ENCODE measurements at regions not wholly inside any gene's neighbourhood (a gene's known extent, or its start where the extent isn't known, plus 50 kb on each side); places are given as distances from the start of the nearest gene placed in this dataset.

GRCh38 chr2:65634304-65634703 lies 201.9 kb upstream of the SPRED2 start:
- TF ChIP-seq CTCF (IDR thresholded peaks at IDR 0.05), result no peak
- no peak for TF ChIP-seq POLR2A (IDR thresholded peaks at IDR 0.05)
- DNase-seq, result no peak
- Histone ChIP-seq H3K36me3 (no peaks in the 10 kb centered on the region), H3K27me3 (no peaks in the 10 kb centered on the region), H3K4me1 (no peaks in the 10 kb centered on the region), H3K4me3 (no peak overlapping the region), H3K9me3 (no peaks in the 10 kb centered on the region), H3K27ac (no peak overlapping the region)

- no peaks in the 10 kb centered on the region for H3K4me1 ChIP-seq
- H3K4me3 ChIP-seq, result no peak overlapping the region
- peak overlapping the region in 1 of 4 donors; percentile 29 for H3K27ac ChIP-seq
- no peaks in the 10 kb centered on the region for H3K27me3 ChIP-seq
- no peak for DNase-seq
- TF ChIP-seq CTCF (IDR thresholded peaks at IDR 0.05), result no peak
- TF ChIP-seq POLR2A (IDR thresholded peaks at IDR 0.05), result no peak
- no peaks in the 10 kb centered on the region for H3K36me3 ChIP-seq
- no peaks in the 10 kb centered on the region for H3K9me3 ChIP-seq
Measured at GRCh38 chr2:65630643-65631042, 198.2 kb upstream of the SPRED2 start.

GRCh38 chr2:65628156-65628555 lies 195.8 kb upstream of the SPRED2 start:
- Histone ChIP-seq H3K36me3 (no peaks in the 10 kb centered on the region), H3K9me3 (no peaks in the 10 kb centered on the region), H3K4me3 (no peak overlapping the region), H3K27ac (no peak overlapping the region), H3K4me1 (no peaks in the 10 kb centered on the region), H3K27me3 (no peaks in the 10 kb centered on the region)
- no peak for DNase-seq
- TF ChIP-seq POLR2A (IDR thresholded peaks at IDR 0.05) (no peak), CTCF (IDR thresholded peaks at IDR 0.05) (no peak)

- no peaks in the 10 kb centered on the region for H3K36me3 ChIP-seq
- no peaks in the 10 kb centered on the region for H3K4me1 ChIP-seq
- no peak for DNase-seq
- H3K27ac ChIP-seq, result no peak overlapping the region
- H3K9me3 ChIP-seq, result no peaks in the 10 kb centered on the region
- H3K27me3 ChIP-seq, result no peaks in the 10 kb centered on the region
- H3K4me3 ChIP-seq, result no peak overlapping the region
- TF ChIP-seq POLR2A (IDR thresholded peaks at IDR 0.05), result no peak
- TF ChIP-seq CTCF (IDR thresholded peaks at IDR 0.05), result no peak
Measured at GRCh38 chr2:65626831-65627230, 194.4 kb upstream of the SPRED2 start.

- Histone ChIP-seq H3K4me1 (no peaks in the 10 kb centered on the region), H3K9me3 (no peaks in the 10 kb centered on the region), H3K27ac (no peak overlapping the region), H3K4me3 (no peak overlapping the region), H3K36me3 (no peaks in the 10 kb centered on the region), H3K27me3 (no peaks in the 10 kb centered on the region)
- TF ChIP-seq CTCF (IDR thresholded peaks at IDR 0.05) (no peak), POLR2A (IDR thresholded peaks at IDR 0.05) (no peak)
- DNase-seq, result no peak
Measured at GRCh38 chr2:65625982-65626381, 193.6 kb upstream of the SPRED2 start.

- no peak overlapping the region for H3K27ac ChIP-seq
- no peak for DNase-seq
- H3K4me1 ChIP-seq, result no peaks in the 10 kb centered on the region
- H3K27me3 ChIP-seq, result no peaks in the 10 kb centered on the region
- TF ChIP-seq CTCF (IDR thresholded peaks at IDR 0.05), result no peak
- TF ChIP-seq POLR2A (IDR thresholded peaks at IDR 0.05), result no peak
- no peaks in the 10 kb centered on the region for H3K9me3 ChIP-seq
- no peaks in the 10 kb centered on the region for H3K36me3 ChIP-seq
- H3K4me3 ChIP-seq, result no peak overlapping the region
Measured at GRCh38 chr2:65622951-65623535, 190.6 kb upstream of the SPRED2 start.

All from Peyer's patch (tissue), 4 donors.